Thyroid gland (tissue), 4 donors: ENCODE measurements at regions not wholly inside any gene's neighbourhood (a gene's known extent, or its start where the extent isn't known, plus 50 kb on each side); places are given as distances from the start of the nearest gene placed in this dataset.

ENCODE experiments used
- POLR2A ChIP-seq, 2 donors: fragments of 450-650 bp; IDR thresholded peaks; one replicate each; pipeline ENCODE4 v1.6.1; 2017; ENCODE audit warnings: antibody characterized with exemption in 2 of 2, mild to moderate bottlenecking in 2 of 2, moderate library complexity in 1 of 2
- TF ChIP-seq, protein P1 (sequence below), 6 experiments: fragments of 200-600 bp in 3 of 6; fragments of 450-650 bp in 3 of 6; sonication (generic) in 3 of 6; IDR thresholded peaks; one replicate each; pipeline ENCODE4 v1.5.1; 2016 to 2019; ENCODE audit warnings: antibody characterized with exemption in 6 of 6, mild to moderate bottlenecking in 2 of 6, inconsistent platforms in 1 of 6, moderate library complexity in 1 of 6

DNA sequence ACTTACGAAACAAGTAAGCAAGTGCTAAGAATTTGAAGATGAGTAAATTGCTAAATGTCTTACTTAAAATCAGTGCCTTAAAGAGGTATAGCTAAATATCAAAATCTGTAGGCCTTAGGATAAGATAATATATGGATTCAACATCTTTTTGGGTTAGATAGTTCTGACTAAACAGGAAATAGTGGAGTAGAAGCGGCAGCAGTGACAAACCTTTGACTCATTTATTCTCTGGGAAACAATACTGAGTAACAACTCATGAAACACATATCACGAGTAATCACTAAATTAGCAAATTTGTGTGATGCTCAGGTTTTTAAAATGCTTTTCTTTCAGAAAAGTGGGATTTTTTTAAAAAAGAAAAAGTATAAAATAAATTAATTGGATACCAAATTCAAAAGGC lies 762.1 kb upstream of the TYRP1 start:
- TF ChIP-seq, protein P1, sequence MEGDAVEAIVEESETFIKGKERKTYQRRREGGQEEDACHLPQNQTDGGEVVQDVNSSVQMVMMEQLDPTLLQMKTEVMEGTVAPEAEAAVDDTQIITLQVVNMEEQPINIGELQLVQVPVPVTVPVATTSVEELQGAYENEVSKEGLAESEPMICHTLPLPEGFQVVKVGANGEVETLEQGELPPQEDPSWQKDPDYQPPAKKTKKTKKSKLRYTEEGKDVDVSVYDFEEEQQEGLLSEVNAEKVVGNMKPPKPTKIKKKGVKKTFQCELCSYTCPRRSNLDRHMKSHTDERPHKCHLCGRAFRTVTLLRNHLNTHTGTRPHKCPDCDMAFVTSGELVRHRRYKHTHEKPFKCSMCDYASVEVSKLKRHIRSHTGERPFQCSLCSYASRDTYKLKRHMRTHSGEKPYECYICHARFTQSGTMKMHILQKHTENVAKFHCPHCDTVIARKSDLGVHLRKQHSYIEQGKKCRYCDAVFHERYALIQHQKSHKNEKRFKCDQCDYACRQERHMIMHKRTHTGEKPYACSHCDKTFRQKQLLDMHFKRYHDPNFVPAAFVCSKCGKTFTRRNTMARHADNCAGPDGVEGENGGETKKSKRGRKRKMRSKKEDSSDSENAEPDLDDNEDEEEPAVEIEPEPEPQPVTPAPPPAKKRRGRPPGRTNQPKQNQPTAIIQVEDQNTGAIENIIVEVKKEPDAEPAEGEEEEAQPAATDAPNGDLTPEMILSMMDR (IDR thresholded peaks at IDR 0.05), result no peak
- TF ChIP-seq POLR2A (IDR thresholded peaks at IDR 0.05), result no peak
